HG03196 (cell line): ENCODE measurements at regions not wholly inside any gene's neighbourhood (a gene's known extent, or its start where the extent isn't known, plus 50 kb on each side); places are given as distances from the start of the nearest gene placed in this dataset.

Experiments
- ATAC-seq: cut with Tn5 transposase; IDR thresholded peaks from one replicate; pipeline ENCODE4 v1.9.1; 2021; ENCODE audit not compliant: unreplicated experiment

DNA sequence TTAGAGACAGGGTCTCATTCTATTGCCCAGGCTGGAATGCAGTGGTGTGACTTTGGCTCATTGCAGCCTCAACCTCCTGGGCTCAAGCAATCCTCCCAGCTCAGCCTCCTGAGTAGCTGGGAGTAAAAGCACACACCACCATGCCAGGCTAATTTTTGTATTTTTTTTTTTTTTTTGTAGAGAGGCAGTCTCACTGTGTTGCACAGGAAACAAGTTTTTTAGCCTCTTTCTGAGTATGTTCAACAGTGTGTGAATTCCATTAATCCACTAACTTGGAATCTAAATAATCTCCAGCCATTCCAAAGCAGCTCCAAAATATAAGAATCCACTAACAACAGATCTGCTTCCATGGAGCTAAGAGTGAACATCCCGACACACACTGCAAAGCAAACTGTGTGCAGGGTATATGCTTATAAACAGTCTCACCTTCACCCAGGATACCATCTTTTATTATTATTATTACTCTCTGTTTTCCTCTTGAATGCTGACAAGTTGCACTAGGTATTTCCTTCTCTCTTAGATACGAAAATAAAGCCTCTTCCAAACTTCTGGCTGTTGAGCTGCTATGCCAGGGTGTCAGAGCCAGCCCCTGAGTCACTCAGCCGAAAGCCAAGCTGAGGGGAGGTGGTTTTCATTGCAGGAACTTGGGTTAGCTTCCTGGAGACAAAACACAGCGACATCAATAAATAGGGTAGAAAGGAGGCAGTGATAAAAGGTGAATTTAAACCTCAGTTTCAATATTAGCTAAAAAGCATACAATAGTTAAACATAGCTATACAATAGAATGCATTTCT, 264.9 kb downstream of the HIVEP2 start:
- ATAC-seq, result no peak

DNA sequence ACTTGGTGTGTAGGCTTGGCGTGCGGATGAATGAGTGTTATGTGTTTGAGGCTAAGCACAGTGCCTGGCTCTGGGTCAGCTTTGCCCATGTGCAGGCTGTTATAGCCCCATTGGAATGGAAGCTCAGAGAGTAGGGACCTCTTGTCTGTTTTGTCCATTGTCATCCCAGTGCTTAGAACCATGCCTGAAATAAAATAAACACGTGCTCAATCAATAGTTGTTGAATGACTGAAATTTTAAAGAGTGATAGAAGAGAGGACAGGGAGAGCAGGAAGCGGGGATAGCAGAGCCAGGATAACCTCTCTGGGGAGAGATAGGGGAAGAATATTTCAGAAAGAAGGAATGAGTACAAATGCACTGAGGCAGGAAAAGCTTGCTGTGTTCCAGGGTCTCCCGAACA, 263.9 kb downstream of the HIVEP2 start:
- ATAC-seq, result no peak

DNA sequence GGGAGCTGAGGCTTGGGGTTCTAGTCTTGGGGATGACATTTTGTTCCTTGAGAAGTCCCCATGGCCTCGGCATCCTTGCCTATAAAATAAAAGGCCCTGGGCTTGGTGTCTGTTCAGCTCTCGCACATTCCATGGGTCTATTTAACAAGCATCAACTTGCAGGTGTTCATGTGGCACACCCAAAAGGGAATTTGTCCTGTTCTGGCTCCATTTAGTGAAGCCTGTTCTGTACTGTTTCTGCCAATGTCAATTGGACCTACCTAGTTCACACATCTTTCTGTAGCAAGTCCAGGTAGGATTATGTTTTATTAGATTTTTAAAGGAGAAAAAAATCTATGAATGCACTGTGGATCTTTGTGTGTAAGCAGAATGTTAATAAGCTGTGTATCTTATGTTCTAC, 262.0 kb downstream of the HIVEP2 start:
- ATAC-seq, result no peak

DNA sequence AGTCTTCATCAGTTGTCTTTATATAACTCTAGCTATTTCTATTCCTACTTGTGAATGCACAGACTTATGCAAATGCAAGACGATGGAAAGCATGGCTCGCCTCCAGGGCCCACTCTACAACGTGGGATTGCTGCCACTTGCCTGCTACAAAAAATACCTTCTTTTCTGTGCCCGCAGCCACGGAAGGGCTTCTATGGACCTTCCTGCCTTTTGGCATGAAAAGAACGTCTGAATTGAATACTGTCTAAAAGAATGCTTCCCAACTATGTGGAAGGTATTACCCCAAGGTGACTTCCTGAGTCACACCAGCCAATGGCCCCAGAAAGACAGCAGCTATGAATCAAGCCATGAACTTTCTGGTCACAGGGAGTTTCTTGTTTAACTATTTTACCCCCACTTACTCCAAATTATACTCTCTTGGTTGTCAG, 261.2 kb downstream of the HIVEP2 start:
- ATAC-seq, result no peak

DNA sequence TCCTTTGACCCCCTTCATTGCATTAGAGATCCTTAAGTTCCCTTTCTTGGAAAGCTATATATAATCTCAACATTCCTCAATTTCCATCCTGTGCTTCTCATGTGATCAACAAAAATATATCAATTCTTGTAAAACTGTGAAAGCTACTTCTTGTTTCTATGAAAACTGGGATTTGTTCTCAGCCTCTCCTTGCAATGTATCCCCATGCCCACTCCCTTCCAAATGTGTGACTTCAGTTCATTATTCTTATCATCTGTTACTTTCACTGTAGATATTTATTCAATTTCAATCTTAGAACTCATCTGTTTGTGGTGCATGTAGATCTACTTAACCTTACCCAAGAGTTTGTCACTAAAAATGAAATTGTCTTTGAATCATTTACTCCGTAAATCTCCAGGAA, 260.6 kb downstream of the HIVEP2 start:
- no peak for ATAC-seq

DNA sequence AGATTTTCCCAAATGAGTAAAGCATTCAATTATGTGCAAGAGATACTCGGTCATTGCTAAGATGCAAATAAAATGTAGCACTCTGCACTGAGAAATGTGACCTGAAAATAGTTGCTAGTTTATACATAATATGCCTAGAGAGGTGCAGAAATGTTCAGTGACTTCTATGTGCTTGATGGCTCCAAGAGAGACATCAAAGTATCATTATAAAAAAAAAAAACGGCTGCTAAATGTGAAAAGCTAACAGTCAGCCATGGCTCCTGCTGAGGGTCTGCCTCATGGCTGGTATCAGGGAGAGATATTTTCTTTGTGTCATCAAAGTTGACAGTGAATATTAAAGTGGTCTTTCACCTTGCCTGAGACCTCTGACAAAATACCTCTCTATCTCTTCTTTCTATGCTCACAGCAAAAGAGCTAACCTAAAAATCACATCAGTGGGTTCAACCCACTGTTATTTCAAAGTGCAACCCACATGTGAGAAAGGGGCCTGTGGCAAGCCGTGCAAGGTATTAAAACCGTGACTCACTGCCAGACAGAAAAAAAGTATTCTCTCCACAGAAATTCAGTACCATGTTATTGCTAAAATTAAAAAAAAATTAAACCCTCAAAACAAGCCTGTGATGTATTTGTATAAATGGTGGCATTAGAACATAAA, 259.0 kb downstream of the HIVEP2 start:
- ATAC-seq, result no peak

DNA sequence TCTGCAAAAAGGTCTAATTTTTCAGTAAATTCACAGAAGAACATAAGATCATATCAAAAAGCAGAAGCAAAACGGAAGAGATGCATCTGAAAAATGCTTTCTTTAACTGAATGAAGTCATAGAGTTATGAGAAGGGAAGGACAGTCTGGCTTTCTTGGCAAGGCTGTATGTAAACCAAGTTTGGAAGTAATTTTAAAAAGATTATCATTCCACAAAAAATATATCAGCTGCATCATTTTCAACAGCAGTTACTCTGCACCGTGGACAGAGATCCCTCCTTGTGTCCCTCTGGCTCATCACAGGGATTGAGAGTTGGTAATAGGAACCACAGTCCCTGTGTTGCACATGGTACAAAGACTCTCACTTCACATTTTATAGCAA, 258.5 kb downstream of the HIVEP2 start:
- ATAC-seq, result no peak

DNA sequence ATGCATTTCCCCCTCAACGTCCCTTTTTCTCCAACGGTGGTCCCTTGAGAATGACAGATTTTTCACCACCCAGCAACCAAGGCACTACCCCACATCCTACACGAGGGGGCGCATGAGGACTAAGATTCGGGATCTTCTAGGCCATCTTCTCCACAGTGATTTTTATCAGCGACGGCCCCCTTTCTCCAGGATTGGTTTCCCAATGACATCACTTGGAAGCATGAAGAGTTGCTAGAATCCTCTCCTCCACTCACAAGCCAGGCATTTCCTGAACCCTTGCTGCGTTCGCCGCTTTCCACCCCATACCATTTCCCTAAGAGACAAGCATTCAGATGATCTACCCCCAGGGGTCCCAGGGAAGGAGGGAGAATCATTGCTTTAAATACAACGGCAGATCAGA, 252.0 kb downstream of the HIVEP2 start:
- peak; percentile 78 for ATAC-seq

DNA sequence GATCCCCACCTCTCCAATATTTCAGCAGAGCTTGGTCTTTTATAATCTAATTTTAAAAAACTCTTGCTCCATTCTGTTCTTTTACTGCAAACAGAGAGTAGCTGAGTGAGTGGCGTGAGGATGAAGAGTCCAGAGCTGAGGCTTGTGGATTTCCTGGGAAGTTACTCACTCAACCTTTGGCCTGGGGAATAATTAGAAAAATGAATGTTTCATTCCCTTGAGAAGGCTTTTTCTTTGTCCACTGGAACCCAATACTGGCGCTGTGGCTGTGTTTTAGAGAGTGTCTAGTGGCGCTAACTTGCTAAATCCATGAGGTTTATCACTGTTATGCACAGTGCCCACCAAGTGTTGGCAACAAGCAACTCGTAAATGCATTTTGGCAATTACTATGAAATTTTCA, 251.5 kb downstream of the HIVEP2 start:
- no peak for ATAC-seq

DNA sequence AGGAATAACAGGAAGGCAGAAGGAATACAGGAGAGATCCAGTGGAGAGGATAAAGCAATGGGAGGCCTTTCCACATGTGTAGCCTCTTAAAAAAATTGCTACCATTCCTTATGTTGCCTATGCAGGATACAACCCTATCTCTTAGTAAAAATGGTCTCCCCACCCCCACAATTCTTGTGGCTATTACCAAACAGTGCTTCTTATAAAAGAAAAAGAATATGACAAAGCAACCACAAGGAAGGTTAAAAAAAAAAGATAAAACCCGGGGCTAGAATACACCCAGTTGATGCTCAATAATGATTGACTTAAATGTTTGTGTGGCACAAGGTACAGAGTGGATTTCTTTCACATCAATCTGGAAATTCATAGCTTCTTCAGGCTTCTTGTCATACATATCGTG, 250.9 kb downstream of the HIVEP2 start:
- ATAC-seq, result no peak

DNA sequence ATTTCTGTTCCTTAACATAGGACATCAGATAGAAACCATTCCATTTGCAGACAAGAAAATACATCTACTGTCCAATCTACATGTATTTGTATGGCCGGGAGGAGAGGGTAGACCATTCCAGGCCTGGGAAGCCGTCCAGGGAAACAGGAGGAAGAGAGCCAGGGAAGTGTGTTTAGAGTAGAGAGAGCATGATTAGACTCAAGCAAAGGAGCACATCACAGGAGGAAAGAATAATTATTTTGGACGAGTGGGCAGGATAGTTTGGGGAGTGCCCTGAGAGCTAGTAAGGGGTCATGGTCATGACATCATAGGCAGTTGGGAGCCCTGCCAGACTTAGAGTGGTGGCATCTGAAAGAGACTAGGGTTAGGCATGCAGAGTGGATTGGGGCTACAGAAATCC, 250.0 kb downstream of the HIVEP2 start:
- ATAC-seq, result no peak

DNA sequence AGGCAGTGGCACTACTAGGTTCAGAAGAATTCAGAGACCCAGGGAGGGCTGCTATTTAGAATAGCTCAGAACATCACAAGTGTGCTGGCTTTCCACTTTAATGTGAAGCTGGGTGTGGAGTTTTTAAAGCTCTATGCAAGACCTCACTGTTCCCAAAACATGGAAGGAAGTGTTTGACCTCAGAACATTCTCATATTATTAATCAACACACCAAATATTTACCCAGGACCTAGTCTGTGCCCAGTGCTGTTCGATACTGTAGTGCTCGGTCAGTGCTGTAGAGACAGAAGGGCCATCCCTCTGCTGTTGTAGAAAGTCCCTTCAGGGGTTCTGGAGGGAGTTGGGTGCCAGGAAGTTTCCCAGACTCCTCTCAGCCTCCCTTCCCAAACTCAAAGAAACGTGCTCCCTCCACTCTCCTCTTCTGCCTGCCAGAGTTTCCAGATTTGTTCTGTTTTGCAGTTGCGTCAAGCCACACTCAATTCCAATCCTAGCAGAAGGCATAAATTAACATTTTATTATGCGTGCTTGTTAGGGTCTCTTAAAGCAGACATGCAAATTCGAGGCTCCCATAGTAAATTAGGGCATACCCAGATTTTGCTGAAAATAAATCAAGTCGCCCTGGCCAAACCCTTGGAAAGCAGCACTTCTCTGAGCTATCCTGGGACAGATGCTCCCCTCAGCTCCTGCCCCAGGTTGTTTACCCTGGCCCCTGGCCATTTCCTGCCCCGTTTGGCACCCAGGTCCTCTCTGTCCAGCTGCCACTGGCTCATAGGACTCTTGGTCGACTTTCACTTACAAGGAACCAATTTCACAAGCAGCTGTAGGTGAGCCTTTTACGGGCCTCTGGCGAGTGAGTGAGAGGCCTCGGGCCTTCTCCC, 248.6 kb downstream of the HIVEP2 start:
- ATAC-seq, result no peak

DNA sequence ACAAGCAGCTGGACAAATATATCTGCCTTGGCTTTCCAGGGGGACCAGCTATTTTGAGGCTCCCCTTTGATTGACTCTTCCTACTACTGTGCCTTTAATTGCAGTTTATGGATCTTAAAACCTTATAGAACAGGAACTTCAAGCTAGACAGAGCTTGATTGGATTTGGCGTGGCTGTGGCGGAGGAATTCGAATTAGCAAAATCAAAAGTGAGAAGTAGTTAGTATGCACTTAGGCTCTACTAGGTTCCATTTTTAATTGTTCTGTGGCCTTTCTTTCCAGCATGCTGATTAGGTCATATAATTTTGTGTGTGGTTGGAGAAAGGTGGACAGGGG, 248.0 kb downstream of the HIVEP2 start:
- no peak for ATAC-seq

DNA sequence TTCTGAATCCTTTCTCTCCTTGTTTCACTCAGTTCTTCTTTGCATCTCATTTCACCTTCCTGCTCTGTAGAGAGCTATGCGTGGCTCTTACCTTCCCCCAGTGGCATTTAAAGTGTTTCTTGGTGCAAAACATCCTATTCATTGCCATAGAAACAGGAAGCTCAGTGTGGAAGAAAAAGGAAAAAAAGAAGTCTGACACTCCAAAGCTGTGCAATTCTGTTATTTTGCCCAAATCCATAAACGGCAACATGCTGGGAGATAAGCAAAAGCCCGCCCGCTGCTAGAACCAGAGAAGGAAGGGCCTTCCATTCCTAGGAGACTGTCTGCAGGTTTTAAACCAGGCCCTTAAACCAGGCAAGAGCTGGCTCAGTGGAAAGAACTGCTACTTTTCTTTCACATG, 247.1 kb downstream of the HIVEP2 start:
- no peak for ATAC-seq

DNA sequence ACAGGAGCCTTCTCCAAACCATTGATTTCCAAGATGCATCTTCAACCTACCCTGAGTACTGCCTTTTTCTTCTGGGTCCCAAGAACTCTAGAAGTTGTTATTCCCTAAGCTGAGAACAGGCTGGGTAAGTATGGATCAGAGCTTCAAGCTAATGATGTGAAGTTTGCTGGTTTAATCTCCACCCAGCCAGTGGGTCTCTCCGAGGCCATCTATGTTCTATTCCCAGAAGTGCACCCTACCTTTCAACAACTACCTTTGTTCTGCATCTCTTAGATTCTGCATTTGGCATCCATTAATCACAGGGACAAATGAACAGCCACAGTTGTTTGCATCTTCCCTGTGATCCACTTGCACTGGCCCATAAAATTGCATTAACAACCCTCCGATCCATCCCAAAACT, 246.2 kb downstream of the HIVEP2 start:
- ATAC-seq, result no peak

DNA sequence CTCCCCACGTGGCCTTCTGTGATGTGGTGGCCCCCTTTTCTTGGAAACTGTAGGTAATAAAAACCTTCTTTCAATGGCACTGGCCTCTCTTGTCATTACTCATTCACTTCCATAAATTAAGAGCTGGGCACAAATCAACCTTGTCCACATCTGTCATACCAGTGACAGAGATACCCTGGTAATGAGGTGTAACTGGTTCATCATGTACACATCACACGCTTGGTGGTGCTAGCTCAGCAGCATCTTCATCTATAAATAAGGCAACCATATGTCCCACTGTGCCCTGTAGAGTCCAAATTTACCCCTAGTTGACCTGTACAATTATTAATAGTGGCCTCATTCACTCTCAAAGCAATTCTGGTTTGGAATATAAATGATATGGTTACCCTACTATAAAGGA, 245.6 kb downstream of the HIVEP2 start:
- no peak for ATAC-seq

DNA sequence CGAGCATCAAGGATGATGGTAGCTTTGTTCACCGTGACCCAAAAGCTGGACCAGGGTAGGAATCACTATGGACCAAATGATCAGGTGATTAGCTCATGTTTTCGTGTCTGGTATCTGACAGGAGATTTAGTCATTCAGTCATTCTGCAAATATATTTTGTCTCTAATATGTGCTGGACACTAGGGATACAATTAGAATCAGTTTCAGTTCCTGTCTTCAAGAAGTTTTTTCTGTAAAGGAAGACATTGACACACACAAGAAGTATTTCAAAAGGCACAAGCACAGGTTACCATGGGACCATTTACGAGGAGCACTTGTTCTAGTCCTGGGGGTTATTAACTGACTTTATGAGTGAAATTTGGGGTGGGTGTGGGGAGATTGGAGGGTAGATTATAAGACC, 244.9 kb downstream of the HIVEP2 start:
- ATAC-seq, result no peak

DNA sequence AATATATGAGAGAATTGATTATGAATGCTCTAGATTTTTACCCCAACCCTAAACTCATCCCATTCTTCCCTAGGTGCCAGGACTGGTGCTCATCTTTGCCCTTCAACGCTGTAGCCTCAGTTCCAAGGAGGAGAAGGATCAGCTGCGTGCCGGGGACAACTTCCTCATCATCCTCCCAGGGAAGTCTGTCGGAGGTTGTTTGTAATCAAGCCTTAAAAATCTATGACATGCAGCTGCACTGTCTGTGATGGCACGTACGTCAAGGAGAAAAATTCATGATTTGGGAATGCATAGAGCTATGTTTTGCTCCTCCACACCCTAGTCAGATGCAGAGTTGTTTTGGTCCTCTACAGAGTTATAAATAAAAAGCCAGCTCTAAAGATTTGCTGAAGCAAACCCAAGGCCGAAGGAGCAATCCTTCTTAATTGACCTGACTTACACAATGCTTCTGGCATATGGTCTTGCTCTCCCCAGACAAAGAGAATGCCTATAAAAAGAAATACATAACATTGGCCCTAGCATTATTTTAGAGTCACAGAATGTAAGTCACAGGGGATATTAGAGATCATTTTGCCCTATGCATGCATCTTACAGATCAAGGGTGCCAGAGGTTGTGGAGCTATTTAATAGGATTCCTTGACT, 244.2 kb downstream of the HIVEP2 start:
- no peak for ATAC-seq
